T-helper 9 cell (primary cell): ENCODE measurements at regions not wholly inside any gene's neighbourhood (a gene's known extent, or its start where the extent isn't known, plus 50 kb on each side); places are given as distances from the start of the nearest gene placed in this dataset.
"Not testable (repeated sequence)": the region's sequence is repeated elsewhere in the genome, so short reads cannot be mapped to it uniquely, and the experiment has no call there.

Source experiments
- DNase-seq: peaks from one replicate; pipeline ENCODE4 v3.0.0-alpha.2; 2020

GRCh38 chr13:90032313-90032712, 1315.2 kb upstream of the MIR17HG start:
- DNase-seq = no peak

GRCh38 chr13:90032841-90033493, 1314.5 kb upstream of the MIR17HG start:
- no peak for DNase-seq

- DNase-seq = no peak
Observed at GRCh38 chr13:90039516-90039915, 1308.0 kb upstream of the MIR17HG start.

GRCh38 chr13:90047600-90047999, 1299.9 kb upstream of the MIR17HG start:
- DNase-seq = no peak

GRCh38 chr13:90049989-90050671, 1297.4 kb upstream of the MIR17HG start:
- DNase-seq = no peak

GRCh38 chr13:90055121-90055520, 1292.4 kb upstream of the MIR17HG start:
- DNase-seq = no peak

GRCh38 chr13:90055760-90056159, 1291.7 kb upstream of the MIR17HG start:
- DNase-seq = no peak

- not testable (repeated sequence) for DNase-seq
Observed at GRCh38 chr13:90064226-90064625, 1283.3 kb upstream of the MIR17HG start.

- no peak for DNase-seq
Observed at GRCh38 chr13:90068658-90069057, 1278.8 kb upstream of the MIR17HG start.

GRCh38 chr13:90070362-90070761, 1277.1 kb upstream of the MIR17HG start:
- no peak for DNase-seq

- no peak for DNase-seq
Observed at GRCh38 chr13:90070837-90071525, 1276.5 kb upstream of the MIR17HG start.

- DNase-seq = no peak
Observed at GRCh38 chr13:90084684-90085290, 1262.7 kb upstream of the MIR17HG start.

- no peak for DNase-seq
Observed at GRCh38 chr13:90089051-90089450, 1258.4 kb upstream of the MIR17HG start.

GRCh38 chr13:90091611-90092010, 1255.9 kb upstream of the MIR17HG start:
- no peak for DNase-seq

- DNase-seq = no peak
Observed at GRCh38 chr13:90094357-90094756, 1253.1 kb upstream of the MIR17HG start.

GRCh38 chr13:90098577-90098976, 1248.9 kb upstream of the MIR17HG start:
- no peak for DNase-seq

GRCh38 chr13:90099847-90100246, 1247.6 kb upstream of the MIR17HG start:
- DNase-seq = no peak

- no peak for DNase-seq
Observed at GRCh38 chr13:90103099-90103784, 1244.2 kb upstream of the MIR17HG start.

GRCh38 chr13:90104764-90105163, 1242.7 kb upstream of the MIR17HG start:
- DNase-seq = no peak

- DNase-seq = no peak
Observed at GRCh38 chr13:90105276-90105675, 1242.2 kb upstream of the MIR17HG start.

GRCh38 chr13:90105849-90106496, 1241.5 kb upstream of the MIR17HG start:
- DNase-seq = no peak

GRCh38 chr13:90107661-90108060, 1239.8 kb upstream of the MIR17HG start:
- no peak for DNase-seq
